T-helper 17 cell (primary cell): ENCODE measurements at regions not wholly inside any gene's neighbourhood (a gene's known extent, or its start where the extent isn't known, plus 50 kb on each side); places are given as distances from the start of the nearest gene placed in this dataset.

ENCODE experiments used
- ATAC-seq: fragments of 150-1000 bp; cut with Tn5 transposase; 2 replicates; pipeline ENCODE4 v1.10.0; 2021; ENCODE audit warnings: mild to moderate bottlenecking, moderate library complexity
- DNase-seq, 3 donors: peaks; one replicate each; pipeline versions ENCODE4 v3.0.0 to v3.0.0-alpha.2; 2020 to 2021
- H3K9me3 ChIP-seq: one replicate; pipeline ENCODE4 v1.7.0; 2013; ENCODE audit warnings: low read length, mild to moderate bottlenecking; ENCODE audit not compliant: control insufficient read depth, poor library complexity, severe bottlenecking
- H3K27ac Mint-ChIP-seq: one replicate; pipeline ENCODE4 v1.8.0; 2022; ENCODE audit warnings: mild to moderate bottlenecking, moderate library complexity, mixed read lengths
- H3K27me3 Mint-ChIP-seq: one replicate; pipeline ENCODE4 v1.8.0; 2022; ENCODE audit warnings: mixed read lengths
- H3K36me3 Mint-ChIP-seq: one replicate; pipeline ENCODE4 v1.8.0; 2022; ENCODE audit warnings: low read depth, mixed read lengths
- H3K4me1 Mint-ChIP-seq: one replicate; pipeline ENCODE4 v1.8.0; 2022; ENCODE audit warnings: mild to moderate bottlenecking, mixed read lengths
- H3K4me3 Mint-ChIP-seq: one replicate; pipeline ENCODE4 v1.8.0; 2022; ENCODE audit warnings: mild to moderate bottlenecking, moderate library complexity, mixed read lengths

GRCh38 chr20:1784586-1784985, 110.6 kb upstream of the SIRPA start:
- H3K27ac Mint-ChIP-seq = no peak overlapping the region
- H3K4me1 Mint-ChIP-seq = peaks cover 10% of the 10 kb centered on the region
- no peak overlapping the region for H3K4me3 Mint-ChIP-seq
- peaks cover 17% of the 10 kb centered on the region for H3K36me3 Mint-ChIP-seq
- H3K27me3 Mint-ChIP-seq = peaks cover 98% of the 10 kb centered on the region
- H3K9me3 ChIP-seq = no peaks in the 10 kb centered on the region
- ATAC-seq (no peak), DNase-seq (no peak)

GRCh38 chr20:1783245-1783644, 112.0 kb upstream of the SIRPA start:
- no peak for DNase-seq
- H3K27ac Mint-ChIP-seq = no peak overlapping the region
- no peak overlapping the region for H3K4me3 Mint-ChIP-seq
- no peak for ATAC-seq
- H3K4me1 Mint-ChIP-seq = peaks cover 10% of the 10 kb centered on the region
- H3K9me3 ChIP-seq = no peaks in the 10 kb centered on the region
- H3K36me3 Mint-ChIP-seq = peaks cover 16% of the 10 kb centered on the region
- peaks cover 85% of the 10 kb centered on the region for H3K27me3 Mint-ChIP-seq

- no peaks in the 10 kb centered on the region for H3K9me3 ChIP-seq
- H3K4me1 Mint-ChIP-seq = peaks cover 12% of the 10 kb centered on the region
- peaks cover 74% of the 10 kb centered on the region for H3K27me3 Mint-ChIP-seq
- H3K36me3 Mint-ChIP-seq = peaks cover 14% of the 10 kb centered on the region
- H3K4me3 Mint-ChIP-seq = no peak overlapping the region
- DNase-seq = no peak
- ATAC-seq = no peak
- H3K27ac Mint-ChIP-seq = no peak overlapping the region
Measured at GRCh38 chr20:1782181-1782580, 113.0 kb upstream of the SIRPA start.

DNA sequence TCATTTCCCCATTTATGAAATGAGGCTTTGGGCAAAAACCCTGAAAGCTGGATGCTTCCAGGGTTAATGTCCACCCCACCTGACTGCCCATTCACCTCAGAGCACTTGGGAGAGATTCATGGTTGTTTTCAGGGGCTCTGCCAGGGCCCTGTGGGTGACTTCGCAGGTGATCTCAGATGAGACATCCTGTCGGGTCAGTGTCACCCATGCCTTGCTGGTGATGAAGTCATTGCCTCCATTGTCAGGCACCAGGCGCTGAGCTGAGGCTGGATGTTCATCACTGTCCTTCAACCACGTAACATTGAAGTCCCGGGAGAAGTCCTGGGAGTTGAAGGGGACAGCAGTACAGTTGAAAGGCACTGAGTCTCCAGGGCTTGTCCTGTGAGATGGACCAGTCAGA, 115.6 kb upstream of the SIRPA start:
- H3K9me3 ChIP-seq = no peaks in the 10 kb centered on the region
- ATAC-seq (no peak), DNase-seq (no peak)
- H3K4me3 Mint-ChIP-seq = no peak overlapping the region
- H3K4me1 Mint-ChIP-seq = peaks cover 18% of the 10 kb centered on the region
- H3K27me3 Mint-ChIP-seq = peaks cover 49% of the 10 kb centered on the region
- no peak overlapping the region for H3K27ac Mint-ChIP-seq
- H3K36me3 Mint-ChIP-seq = peaks cover 7% of the 10 kb centered on the region

- peaks cover 7% of the 10 kb centered on the region for H3K36me3 Mint-ChIP-seq
- H3K4me3 Mint-ChIP-seq = no peak overlapping the region
- ATAC-seq (no peak), DNase-seq (no peak)
- H3K27me3 Mint-ChIP-seq = peaks cover 37% of the 10 kb centered on the region
- peaks cover 18% of the 10 kb centered on the region for H3K4me1 Mint-ChIP-seq
- no peak overlapping the region for H3K27ac Mint-ChIP-seq
- no peaks in the 10 kb centered on the region for H3K9me3 ChIP-seq
Measured at GRCh38 chr20:1778338-1778737, 116.9 kb upstream of the SIRPA start.

DNA sequence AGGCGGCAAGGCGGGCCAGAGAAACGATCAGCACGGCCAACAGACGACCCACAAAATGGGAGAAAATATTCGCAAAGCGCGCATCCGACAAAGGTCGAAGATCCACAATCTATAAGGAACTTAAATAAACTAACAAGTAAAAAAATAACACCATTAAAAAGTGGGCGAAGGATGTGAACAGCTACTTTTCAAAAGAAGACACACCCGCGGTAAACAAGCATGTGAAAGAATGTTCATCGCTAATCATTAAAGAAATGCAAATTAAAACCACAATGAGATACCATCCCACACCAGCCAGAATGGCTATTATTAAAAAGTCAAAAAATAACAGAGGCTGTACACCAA, 117.8 kb upstream of the SIRPA start:
- Mint-ChIP-seq H3K36me3 (peaks cover 7% of the 10 kb centered on the region), H3K27ac (peak overlapping the region; percentile 91), H3K27me3 (peaks cover 28% of the 10 kb centered on the region), H3K4me3 (peak overlapping the region; percentile 92), H3K4me1 (peaks cover 18% of the 10 kb centered on the region)
- H3K9me3 ChIP-seq = no peaks in the 10 kb centered on the region
- no peak for DNase-seq
- no peak for ATAC-seq

- peaks cover 18% of the 10 kb centered on the region for H3K4me1 Mint-ChIP-seq
- peak overlapping the region; percentile 92 for H3K4me3 Mint-ChIP-seq
- DNase-seq (peak; percentile 59 to 85 (median 63)), ATAC-seq (peak; percentile 95)
- peaks cover 7% of the 10 kb centered on the region for H3K36me3 Mint-ChIP-seq
- H3K27ac Mint-ChIP-seq = peak overlapping the region; percentile 91
- no peaks in the 10 kb centered on the region for H3K9me3 ChIP-seq
- H3K27me3 Mint-ChIP-seq = peaks cover 22% of the 10 kb centered on the region
Measured at GRCh38 chr20:1776681-1777475, 118.3 kb upstream of the SIRPA start.

DNA sequence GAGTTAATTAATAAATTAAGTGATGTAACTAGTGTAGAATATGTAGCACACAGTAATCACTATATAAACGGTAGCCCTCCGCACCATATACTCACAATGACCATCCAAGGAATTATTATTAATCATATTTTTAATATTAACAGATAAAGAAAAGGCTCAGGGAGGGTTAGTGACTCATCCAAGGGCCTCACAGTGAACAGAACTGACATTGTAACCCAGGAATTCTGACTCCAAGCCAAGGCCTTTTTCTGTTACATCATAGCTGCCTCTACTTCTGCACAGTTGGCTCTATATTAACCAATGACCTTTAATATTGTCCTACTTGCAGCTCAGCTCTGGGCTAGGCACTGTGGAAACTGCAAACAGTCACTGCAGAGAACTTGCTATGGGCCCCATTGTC, 117.5 kb upstream of the SIRPG start:
- Mint-ChIP-seq H3K27ac (no peak overlapping the region), H3K4me3 (no peak overlapping the region)
- no peak for ATAC-seq

GRCh38 chr20:1774479-1774878, 116.9 kb upstream of the SIRPG start:
- ATAC-seq = no peak
- no peak overlapping the region for H3K27ac Mint-ChIP-seq
- H3K9me3 ChIP-seq = no peaks in the 10 kb centered on the region

More for the DNA sequence above, 117.5 kb upstream of the SIRPG start:
- peaks cover 5% of the 10 kb centered on the region for H3K27me3 Mint-ChIP-seq
- no peaks in the 10 kb centered on the region for H3K9me3 ChIP-seq
- H3K36me3 Mint-ChIP-seq = peaks cover 2% of the 10 kb centered on the region
- H3K4me1 Mint-ChIP-seq = peaks cover 16% of the 10 kb centered on the region
- no peak for DNase-seq

DNA sequence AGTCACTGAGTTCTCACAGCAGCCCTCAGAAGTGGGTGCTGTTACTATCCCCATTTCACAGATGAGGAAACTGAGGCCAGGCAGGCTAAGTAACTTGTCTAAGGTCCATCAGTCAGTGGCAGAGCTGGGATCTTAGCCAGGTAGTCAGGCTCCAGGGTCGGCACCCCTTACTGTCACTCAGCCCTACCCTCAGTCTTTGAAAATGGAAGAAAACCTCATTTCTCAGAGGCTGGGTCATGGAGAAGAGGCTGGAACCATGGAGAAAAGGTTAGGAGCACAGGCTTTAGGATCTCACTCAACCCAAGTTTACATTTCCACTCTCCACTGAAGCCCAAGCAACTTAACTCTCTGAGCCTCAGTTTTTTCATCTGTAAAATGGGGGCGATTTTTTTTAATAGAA, 116.2 kb upstream of the SIRPG start:
- Mint-ChIP-seq H3K4me1 (peaks cover 16% of the 10 kb centered on the region), H3K4me3 (no peak overlapping the region), H3K27ac (no peak overlapping the region), H3K36me3 (no peaks in the 10 kb centered on the region), H3K27me3 (peaks cover 7% of the 10 kb centered on the region)
- no peak for DNase-seq
- no peaks in the 10 kb centered on the region for H3K9me3 ChIP-seq
- no peak for ATAC-seq

More at GRCh38 chr20:1774479-1774878, 116.9 kb upstream of the SIRPG start:
- H3K36me3 Mint-ChIP-seq = no peaks in the 10 kb centered on the region
- DNase-seq = no peak
- peaks cover 1% of the 10 kb centered on the region for H3K27me3 Mint-ChIP-seq
- peaks cover 16% of the 10 kb centered on the region for H3K4me1 Mint-ChIP-seq
- H3K4me3 Mint-ChIP-seq = no peak overlapping the region

DNA sequence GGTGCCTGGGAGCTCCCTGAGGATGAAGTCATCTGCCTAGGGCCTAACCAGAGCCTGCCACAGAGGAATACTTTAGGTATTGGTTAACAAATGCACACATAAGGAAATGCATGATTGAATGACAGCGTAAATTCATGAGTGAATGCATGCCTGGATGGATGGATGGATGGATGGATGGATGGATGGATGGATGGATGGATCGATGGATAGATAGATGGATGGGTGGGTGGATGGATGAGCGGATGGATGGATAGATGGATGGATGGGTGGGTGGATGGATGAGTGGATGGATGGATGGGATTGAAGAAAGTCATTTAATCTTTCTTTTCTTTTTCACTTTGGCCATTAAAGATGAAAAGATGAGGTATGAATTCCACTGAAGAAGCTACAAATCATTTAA, 111.9 kb upstream of the SIRPG start:
- no peaks in the 10 kb centered on the region for H3K9me3 ChIP-seq
- Mint-ChIP-seq H3K36me3 (no peaks in the 10 kb centered on the region), H3K4me3 (no peak overlapping the region), H3K27ac (peak overlapping the region; percentile 37), H3K4me1 (no peaks in the 10 kb centered on the region), H3K27me3 (peaks cover 16% of the 10 kb centered on the region)
- ATAC-seq = no peak
- DNase-seq = no peak

DNA sequence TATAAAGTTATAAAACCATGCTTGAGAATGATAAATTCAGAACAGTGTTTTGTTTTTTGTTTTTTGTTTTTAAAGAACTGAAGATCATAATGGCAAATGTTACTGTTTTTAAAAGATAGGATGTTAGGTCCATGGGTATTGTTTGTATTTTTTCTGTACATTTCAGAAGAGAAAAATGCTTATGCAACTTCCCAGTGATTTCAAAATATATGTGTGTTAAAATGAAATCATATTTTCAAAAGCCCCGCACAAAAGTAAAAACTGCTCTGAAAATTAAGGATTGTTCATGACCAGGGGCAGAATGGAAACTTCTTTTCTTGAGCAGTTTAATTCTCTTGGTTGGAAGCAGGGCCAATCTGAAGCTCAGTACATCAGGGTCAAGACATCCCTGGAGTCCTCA, 109.2 kb upstream of the SIRPG start:
- Mint-ChIP-seq H3K4me3 (no peak overlapping the region), H3K4me1 (no peaks in the 10 kb centered on the region), H3K27me3 (peaks cover 16% of the 10 kb centered on the region), H3K27ac (no peak overlapping the region), H3K36me3 (no peaks in the 10 kb centered on the region)
- ATAC-seq (no peak), DNase-seq (no peak)
- no peaks in the 10 kb centered on the region for H3K9me3 ChIP-seq

DNA sequence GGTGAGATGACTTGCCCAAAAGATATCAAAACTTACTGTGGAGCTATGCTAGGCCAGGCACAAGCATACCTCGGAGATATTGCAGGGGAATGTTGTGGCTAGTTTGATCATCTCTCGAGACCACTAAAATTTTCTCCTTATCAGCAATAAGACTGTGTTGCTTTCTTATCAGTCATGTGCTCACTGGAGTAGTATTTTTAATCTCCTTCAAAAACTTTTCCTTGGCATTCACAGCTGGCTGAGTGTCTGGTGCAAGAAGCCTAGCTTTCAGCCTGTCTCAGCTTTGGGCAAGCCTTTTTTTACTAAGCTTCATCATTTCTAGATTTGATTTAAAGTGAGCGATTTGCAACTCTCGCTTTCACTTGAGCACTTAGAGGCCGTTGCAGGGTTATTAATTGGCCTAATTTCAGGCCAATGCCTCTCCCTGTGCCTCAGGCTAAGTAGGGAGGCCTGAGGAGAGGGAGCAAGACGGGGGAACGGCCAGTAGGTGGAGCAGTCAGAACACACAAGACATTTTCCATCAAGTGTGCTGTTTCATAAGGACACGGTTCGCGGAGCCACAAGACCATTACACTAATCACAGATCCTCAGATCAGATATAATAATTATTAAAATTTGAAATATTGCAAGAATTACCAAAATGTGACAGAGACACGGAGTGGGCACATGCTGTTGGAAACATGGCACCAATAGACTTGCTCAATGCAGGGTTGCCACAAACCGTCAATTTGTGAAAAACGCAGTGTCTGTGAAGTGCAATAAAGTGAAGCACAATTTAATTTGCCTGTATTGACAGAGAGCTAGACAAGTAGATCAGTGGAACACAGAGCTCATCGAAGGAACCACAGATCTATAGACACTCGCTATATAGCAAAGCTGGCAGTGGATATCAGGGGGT, 106.8 kb upstream of the SIRPG start:
- no peaks in the 10 kb centered on the region for H3K9me3 ChIP-seq
- Mint-ChIP-seq H3K27me3 (peaks cover 28% of the 10 kb centered on the region), H3K27ac (no peak overlapping the region), H3K4me1 (no peaks in the 10 kb centered on the region), H3K36me3 (no peaks in the 10 kb centered on the region), H3K4me3 (no peak overlapping the region)
- DNase-seq = peak in 2 of 3 donors; percentile 15 to 32
- ATAC-seq = peak; percentile 75
